ENCODE measurements at regions not wholly inside any gene's neighbourhood (a gene's known extent, or its start where the extent isn't known, plus 50 kb on each side); places are given as distances from the start of the nearest gene placed in this dataset.

- Histone ChIP-seq H3K9me3 (ENCODE audit: control insufficient read depth in 2 of 2, insufficient read depth in 1 of 2, low read depth in 1 of 2, low read length in 1 of 2) (no peaks in the 10 kb centered on the region), H3K27ac (ENCODE audit: low read depth in 2 of 2, low read length in 1 of 2) (no peak overlapping the region), H3K27me3 (ENCODE audit: control insufficient read depth in 1 of 2, insufficient read depth in 2 of 2, low read length in 2 of 2) (no peaks in the 10 kb centered on the region), H3K4me3 (ENCODE audit: low read depth in 1 of 2, low read length in 2 of 2) (no peak overlapping the region), H3K4me1 (ENCODE audit: control insufficient read depth in 2 of 2, insufficient read depth in 2 of 2, low read length in 1 of 2) (no peaks in the 10 kb centered on the region), H3K36me3 (ENCODE audit: control insufficient read depth in 2 of 2, insufficient read depth in 2 of 2, low read length in 1 of 2) (no peaks in the 10 kb centered on the region)
- 24 to 28% methylated on average over 6 of the region's 6 CpGs for WGBS, 2 donors
These were observed 270.8 kb upstream of the FZD8 start for GRCh38 chr10:35912615-35913569.

- H3K4me3 ChIP-seq (ENCODE audit: low read depth in 1 of 2, low read length in 2 of 2): no peak overlapping the region
- H3K9me3 ChIP-seq (ENCODE audit: control insufficient read depth in 2 of 2, insufficient read depth in 1 of 2, low read depth in 1 of 2, low read length in 1 of 2): no peaks in the 10 kb centered on the region
- H3K4me1 ChIP-seq (ENCODE audit: control insufficient read depth in 2 of 2, insufficient read depth in 2 of 2, low read length in 1 of 2): no peaks in the 10 kb centered on the region
- 88 to 91% methylated on average over 2 of the region's 2 CpGs for WGBS, 2 donors
- no peaks in the 10 kb centered on the region for H3K36me3 ChIP-seq (ENCODE audit: control insufficient read depth in 2 of 2, insufficient read depth in 2 of 2, low read length in 1 of 2)
- no peaks in the 10 kb centered on the region for H3K27me3 ChIP-seq (ENCODE audit: control insufficient read depth in 1 of 2, insufficient read depth in 2 of 2, low read length in 2 of 2)
- H3K27ac ChIP-seq (ENCODE audit: low read depth in 2 of 2, low read length in 1 of 2): no peak overlapping the region
These were observed 269.9 kb upstream of the FZD8 start for GRCh38 chr10:35911954-35912353.

GRCh38 chr10:35911233-35911632 is 269.1 kb upstream of the FZD8 start:
- no peaks in the 10 kb centered on the region for H3K4me1 ChIP-seq (ENCODE audit: control insufficient read depth in 2 of 2, insufficient read depth in 2 of 2, low read length in 1 of 2)
- WGBS, 2 donors: 77 to 80% methylated on average over 3 of the region's 3 CpGs
- no peaks in the 10 kb centered on the region for H3K9me3 ChIP-seq (ENCODE audit: control insufficient read depth in 2 of 2, insufficient read depth in 1 of 2, low read depth in 1 of 2, low read length in 1 of 2)
- no peak overlapping the region for H3K27ac ChIP-seq (ENCODE audit: low read depth in 2 of 2, low read length in 1 of 2)
- no peaks in the 10 kb centered on the region for H3K27me3 ChIP-seq (ENCODE audit: control insufficient read depth in 1 of 2, insufficient read depth in 2 of 2, low read length in 2 of 2)
- no peaks in the 10 kb centered on the region for H3K36me3 ChIP-seq (ENCODE audit: control insufficient read depth in 2 of 2, insufficient read depth in 2 of 2, low read length in 1 of 2)
- H3K4me3 ChIP-seq (ENCODE audit: low read depth in 1 of 2, low read length in 2 of 2): no peak overlapping the region

GRCh38 chr10:35910234-35910633 is 268.1 kb upstream of the FZD8 start:
- Histone ChIP-seq H3K27ac (ENCODE audit: low read depth in 2 of 2, low read length in 1 of 2) (no peak overlapping the region), H3K36me3 (ENCODE audit: control insufficient read depth in 2 of 2, insufficient read depth in 2 of 2, low read length in 1 of 2) (no peaks in the 10 kb centered on the region), H3K27me3 (ENCODE audit: control insufficient read depth in 1 of 2, insufficient read depth in 2 of 2, low read length in 2 of 2) (no peaks in the 10 kb centered on the region), H3K4me1 (ENCODE audit: control insufficient read depth in 2 of 2, insufficient read depth in 2 of 2, low read length in 1 of 2) (no peaks in the 10 kb centered on the region), H3K9me3 (ENCODE audit: control insufficient read depth in 2 of 2, insufficient read depth in 1 of 2, low read depth in 1 of 2, low read length in 1 of 2) (no peaks in the 10 kb centered on the region), H3K4me3 (ENCODE audit: low read depth in 1 of 2, low read length in 2 of 2) (no peak overlapping the region)
- WGBS, 2 donors: 50% methylated on average over 3 of the region's 3 CpGs

- H3K4me3 ChIP-seq (ENCODE audit: low read depth in 1 of 2, low read length in 2 of 2): no peak overlapping the region
- H3K9me3 ChIP-seq (ENCODE audit: control insufficient read depth in 2 of 2, insufficient read depth in 1 of 2, low read depth in 1 of 2, low read length in 1 of 2): no peaks in the 10 kb centered on the region
- no peaks in the 10 kb centered on the region for H3K36me3 ChIP-seq (ENCODE audit: control insufficient read depth in 2 of 2, insufficient read depth in 2 of 2, low read length in 1 of 2)
- WGBS, 2 donors: 80 to 83% methylated on average over 12 of the region's 12 CpGs
- no peak overlapping the region for H3K27ac ChIP-seq (ENCODE audit: low read depth in 2 of 2, low read length in 1 of 2)
- H3K27me3 ChIP-seq (ENCODE audit: control insufficient read depth in 1 of 2, insufficient read depth in 2 of 2, low read length in 2 of 2): no peaks in the 10 kb centered on the region
- H3K4me1 ChIP-seq (ENCODE audit: control insufficient read depth in 2 of 2, insufficient read depth in 2 of 2, low read length in 1 of 2): no peaks in the 10 kb centered on the region
These were observed 267.1 kb upstream of the FZD8 start for GRCh38 chr10:35909121-35909720.

GRCh38 chr10:35908451-35908850 is 266.4 kb upstream of the FZD8 start:
- no peaks in the 10 kb centered on the region for H3K36me3 ChIP-seq (ENCODE audit: control insufficient read depth in 2 of 2, insufficient read depth in 2 of 2, low read length in 1 of 2)
- WGBS, 2 donors: 91 to 93% methylated on average over 2 of the region's 2 CpGs

GRCh38 chr10:35907548-35907947 is 265.5 kb upstream of the FZD8 start:
- Histone ChIP-seq H3K4me1 (ENCODE audit: control insufficient read depth in 2 of 2, insufficient read depth in 2 of 2, low read length in 1 of 2) (no peaks in the 10 kb centered on the region), H3K27me3 (ENCODE audit: control insufficient read depth in 1 of 2, insufficient read depth in 2 of 2, low read length in 2 of 2) (no peaks in the 10 kb centered on the region), H3K27ac (ENCODE audit: low read depth in 2 of 2, low read length in 1 of 2) (no peak overlapping the region), H3K36me3 (ENCODE audit: control insufficient read depth in 2 of 2, insufficient read depth in 2 of 2, low read length in 1 of 2) (no peaks in the 10 kb centered on the region), H3K9me3 (ENCODE audit: control insufficient read depth in 2 of 2, insufficient read depth in 1 of 2, low read depth in 1 of 2, low read length in 1 of 2) (no peaks in the 10 kb centered on the region), H3K4me3 (ENCODE audit: low read depth in 1 of 2, low read length in 2 of 2) (no peak overlapping the region)
- WGBS, 2 donors: 73 to 74% methylated on average over 9 of the region's 9 CpGs

More at GRCh38 chr10:35908451-35908850, 266.4 kb upstream of the FZD8 start:
- no peak overlapping the region for H3K4me3 ChIP-seq (ENCODE audit: low read depth in 1 of 2, low read length in 2 of 2)
- no peak overlapping the region for H3K27ac ChIP-seq (ENCODE audit: low read depth in 2 of 2, low read length in 1 of 2)
- H3K4me1 ChIP-seq (ENCODE audit: control insufficient read depth in 2 of 2, insufficient read depth in 2 of 2, low read length in 1 of 2): no peaks in the 10 kb centered on the region
- no peaks in the 10 kb centered on the region for H3K9me3 ChIP-seq (ENCODE audit: control insufficient read depth in 2 of 2, insufficient read depth in 1 of 2, low read depth in 1 of 2, low read length in 1 of 2)
- H3K27me3 ChIP-seq (ENCODE audit: control insufficient read depth in 1 of 2, insufficient read depth in 2 of 2, low read length in 2 of 2): no peaks in the 10 kb centered on the region

GRCh38 chr10:35906155-35906554 is 264.1 kb upstream of the FZD8 start:
- H3K36me3 ChIP-seq (ENCODE audit: control insufficient read depth in 2 of 2, insufficient read depth in 2 of 2, low read length in 1 of 2): no peaks in the 10 kb centered on the region
- H3K9me3 ChIP-seq (ENCODE audit: control insufficient read depth in 2 of 2, insufficient read depth in 1 of 2, low read depth in 1 of 2, low read length in 1 of 2): peaks cover 0 to 2% of the 10 kb centered on the region in 2 donors
- no peak overlapping the region for H3K27ac ChIP-seq (ENCODE audit: low read depth in 2 of 2, low read length in 1 of 2)
- no peaks in the 10 kb centered on the region for H3K4me1 ChIP-seq (ENCODE audit: control insufficient read depth in 2 of 2, insufficient read depth in 2 of 2, low read length in 1 of 2)
- no peak overlapping the region for H3K4me3 ChIP-seq (ENCODE audit: low read depth in 1 of 2, low read length in 2 of 2)
- 80 to 84% methylated on average over 3 of the region's 3 CpGs for WGBS, 2 donors
- H3K27me3 ChIP-seq (ENCODE audit: control insufficient read depth in 1 of 2, insufficient read depth in 2 of 2, low read length in 2 of 2): no peaks in the 10 kb centered on the region

- H3K36me3 ChIP-seq (ENCODE audit: control insufficient read depth in 2 of 2, insufficient read depth in 2 of 2, low read length in 1 of 2): no peaks in the 10 kb centered on the region
- no peak overlapping the region for H3K27ac ChIP-seq (ENCODE audit: low read depth in 2 of 2, low read length in 1 of 2)
- H3K9me3 ChIP-seq (ENCODE audit: control insufficient read depth in 2 of 2, insufficient read depth in 1 of 2, low read depth in 1 of 2, low read length in 1 of 2): peaks cover 0 to 2% of the 10 kb centered on the region in 2 donors
- WGBS, 2 donors: 45 to 64% methylated on average over 7 of the region's 7 CpGs
- H3K4me3 ChIP-seq (ENCODE audit: low read depth in 1 of 2, low read length in 2 of 2): no peak overlapping the region
- peaks cover 0 to 2% of the 10 kb centered on the region in 2 donors for H3K4me1 ChIP-seq (ENCODE audit: control insufficient read depth in 2 of 2, insufficient read depth in 2 of 2, low read length in 1 of 2)
- no peaks in the 10 kb centered on the region for H3K27me3 ChIP-seq (ENCODE audit: control insufficient read depth in 1 of 2, insufficient read depth in 2 of 2, low read length in 2 of 2)
These were observed 260.9 kb upstream of the FZD8 start for GRCh38 chr10:35903021-35903420.
